HFF-Myc (cell line): ENCODE measurements at regions not wholly inside any gene's neighbourhood (a gene's known extent, or its start where the extent isn't known, plus 50 kb on each side); places are given as distances from the start of the nearest gene placed in this dataset.
"Not testable (repeated sequence)": the region's sequence is repeated elsewhere in the genome, so short reads cannot be mapped to it uniquely, and the experiment has no call there.

Source experiments
- DNase-seq: peaks from one replicate; pipeline ENCODE4 v3.0.0-alpha.2; 2011; ENCODE audit warnings: low read depth; ENCODE audit errors: extremely low read depth
- H3K4me3 ChIP-seq: replicated peaks from 2 replicates; pipeline ENCODE4 v1.5.1; 2011; ENCODE audit warnings: low read depth, mild to moderate bottlenecking, control low read depth, low read length
- CTCF ChIP-seq: IDR thresholded peaks from 2 replicates; pipeline ENCODE4 v1.5.1; 2012; ENCODE audit warnings: mild to moderate bottlenecking, low read depth, low read length, control low read depth; ENCODE audit errors: missing control alignments

GRCh38 chr6:14552891-14553290, 435.3 kb downstream of the CD83 start:
- no peak for TF ChIP-seq CTCF
- DNase-seq, result no peak
- H3K4me3 ChIP-seq, result no peak overlapping the region

- no peak for TF ChIP-seq CTCF
- DNase-seq, result no peak
- no peak overlapping the region for H3K4me3 ChIP-seq
These were observed 435.9 kb downstream of the CD83 start for GRCh38 chr6:14553515-14553914.

GRCh38 chr6:14555804-14556203, 438.2 kb downstream of the CD83 start:
- no peak overlapping the region for H3K4me3 ChIP-seq
- no peak for TF ChIP-seq CTCF
- DNase-seq, result no peak

- H3K4me3 ChIP-seq, result no peak overlapping the region
- no peak for DNase-seq
- no peak for TF ChIP-seq CTCF
These were observed 442.4 kb downstream of the CD83 start for GRCh38 chr6:14559746-14560536.

- not testable (repeated sequence) for DNase-seq, H3K4me3 ChIP-seq
These were observed 444.0 kb downstream of the CD83 start for GRCh38 chr6:14561563-14561962.

GRCh38 chr6:14567842-14568241, 450.3 kb downstream of the CD83 start:
- TF ChIP-seq CTCF, result no peak
- no peak overlapping the region for H3K4me3 ChIP-seq
- no peak for DNase-seq

- no peak overlapping the region for H3K4me3 ChIP-seq
- no peak for TF ChIP-seq CTCF
- DNase-seq, result no peak
These were observed 451.8 kb downstream of the CD83 start for GRCh38 chr6:14569394-14569793.

GRCh38 chr6:14569874-14570273, 452.3 kb downstream of the CD83 start:
- H3K4me3 ChIP-seq, DNase-seq: not testable (repeated sequence)
